ENCODE measurements at regions not wholly inside any gene's neighbourhood (a gene's known extent, or its start where the extent isn't known, plus 50 kb on each side); places are given as distances from the start of the nearest gene placed in this dataset.
A peak's percentile ranks its signal among the peaks of the same experiment; 100 is the strongest.
"Not testable (repeated sequence)": the region's sequence is repeated elsewhere in the genome, so short reads cannot be mapped to it uniquely, and the experiment has no call there.

- DNase-seq: no peak
Measured at GRCh38 chr7:125984795-125985194, 1055.2 kb upstream of the POT1 start.

- no peak for DNase-seq
Measured at GRCh38 chr7:125971656-125972055, 1042.0 kb upstream of the POT1 start.

DNA sequence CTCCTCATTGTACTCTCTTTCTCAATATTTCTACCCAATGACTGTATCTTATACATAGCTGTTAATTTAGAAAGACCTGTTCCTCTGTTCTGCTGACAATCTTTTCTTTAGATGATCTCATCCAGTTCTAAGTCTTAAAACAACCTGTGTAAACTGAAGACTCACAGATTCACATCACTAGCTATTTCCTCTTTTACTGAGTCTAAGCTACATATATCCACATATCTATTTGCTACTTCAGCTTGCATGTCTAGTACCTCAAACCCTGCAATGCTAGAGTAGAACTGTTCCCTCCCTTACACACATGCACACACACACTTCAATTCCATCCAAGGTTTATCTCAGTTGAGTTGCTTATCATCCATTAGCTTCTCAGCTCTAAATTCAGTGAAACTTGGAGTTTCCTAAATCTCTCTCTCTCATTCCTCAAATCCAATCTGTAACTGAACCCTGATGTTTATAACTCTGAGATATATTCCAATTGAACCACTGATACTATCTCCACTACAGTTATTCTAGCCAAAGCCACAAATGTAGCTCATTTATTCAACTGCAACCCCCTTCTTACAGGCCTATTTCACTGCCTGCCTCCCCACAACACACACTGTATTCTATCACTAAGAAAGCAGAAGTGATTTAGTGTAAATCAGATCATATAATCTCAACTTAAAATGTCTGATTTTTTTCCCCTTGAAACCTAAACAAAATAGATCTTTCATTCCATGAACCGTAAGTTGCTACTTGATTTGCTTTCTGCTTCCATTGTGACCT lies 1036.8 kb upstream of the POT1 start:
- no peak for DNase-seq

DNA sequence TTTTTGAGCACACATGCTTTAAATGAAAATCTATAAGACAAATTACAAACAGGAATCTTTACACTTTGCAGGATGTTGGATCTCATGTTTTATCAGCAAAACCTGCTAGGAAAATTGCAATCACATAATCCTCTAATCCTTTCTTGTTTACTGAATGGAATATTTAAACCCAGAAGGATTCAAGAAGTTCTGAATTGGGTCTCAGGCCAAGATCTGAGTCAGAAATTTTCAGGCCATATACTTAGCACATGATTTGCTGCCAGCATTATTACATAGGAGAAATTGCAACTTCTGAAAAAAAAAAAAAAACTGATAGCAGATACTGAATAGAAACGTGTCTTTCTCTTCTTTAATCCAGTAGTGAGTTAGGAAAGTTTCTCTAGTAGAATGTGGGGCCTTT lies 1005.3 kb upstream of the POT1 start:
- DNase-seq: no peak

- peak; percentile 62 for DNase-seq
Measured at GRCh38 chr7:125934539-125934938, 1004.9 kb upstream of the POT1 start.

DNA sequence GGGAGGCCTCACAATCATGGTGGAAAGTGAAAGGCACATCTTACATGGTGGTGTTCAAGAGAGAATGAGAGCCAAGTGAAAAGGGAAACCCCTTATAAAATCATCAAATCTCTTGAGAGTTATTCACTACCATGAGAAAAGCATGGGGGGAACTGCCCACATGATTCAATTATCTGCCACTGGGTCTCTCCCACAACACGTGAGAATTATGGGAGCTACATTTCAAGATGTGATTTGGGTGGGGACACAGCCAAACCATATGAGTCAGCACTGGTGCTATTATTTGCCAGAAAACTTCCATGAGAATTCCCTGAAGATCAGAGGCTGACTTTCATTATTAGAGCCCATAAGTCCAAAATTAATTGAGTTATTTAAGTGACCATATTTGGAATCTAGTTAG lies 1001.2 kb upstream of the POT1 start:
- DNase-seq: no peak

DNA sequence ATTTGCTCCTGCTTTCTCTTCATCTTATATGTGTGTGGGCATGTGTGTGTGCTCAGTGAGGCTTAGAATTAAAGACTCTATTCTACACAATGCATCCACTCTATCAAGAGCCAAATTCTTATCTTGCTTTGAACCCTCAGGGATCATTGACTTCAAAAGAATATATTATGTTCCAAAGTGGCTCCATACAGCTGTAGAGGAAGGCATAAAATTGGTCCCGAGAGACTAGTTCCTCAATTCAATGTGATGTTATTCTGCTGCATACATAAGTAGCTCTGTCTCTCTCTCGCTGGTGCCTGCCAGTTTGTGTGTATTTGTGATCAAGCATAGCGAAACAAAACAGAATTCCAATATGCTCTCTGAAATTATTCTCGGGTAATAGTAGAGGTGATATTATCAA lies 997.9 kb upstream of the POT1 start:
- no peak for DNase-seq

GRCh38 chr7:125926621-125927020 lies 997.0 kb upstream of the POT1 start:
- no peak for DNase-seq

- DNase-seq: no peak
Measured at GRCh38 chr7:125924037-125924436, 994.4 kb upstream of the POT1 start.

DNA sequence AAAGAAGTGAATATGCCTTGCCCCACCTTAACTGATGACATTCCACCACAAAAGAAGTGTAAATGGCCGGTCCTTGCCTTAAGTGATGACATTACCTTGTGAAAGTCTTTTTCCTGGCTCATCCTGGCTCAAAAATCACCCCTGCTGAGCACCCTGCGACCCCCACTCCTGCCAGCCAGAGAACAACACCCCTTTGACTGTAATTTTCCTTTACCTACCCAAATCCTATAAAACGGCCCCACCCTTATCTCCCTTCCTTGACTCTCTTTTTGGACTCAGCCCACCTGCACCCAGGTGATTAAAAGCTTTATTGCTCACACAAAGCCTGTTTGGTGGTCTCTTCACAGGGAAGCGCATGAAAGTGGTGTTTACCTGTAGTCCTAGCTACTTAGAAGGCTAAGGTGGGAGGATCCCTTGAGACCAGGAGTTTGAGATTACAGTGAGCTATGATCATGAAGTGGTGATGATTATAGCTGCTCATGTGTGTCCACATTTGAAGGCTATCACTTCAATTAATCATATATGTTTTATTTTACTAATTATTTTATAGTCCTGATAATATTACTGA lies 985.8 kb upstream of the POT1 start:
- DNase-seq: not testable (repeated sequence)

DNA sequence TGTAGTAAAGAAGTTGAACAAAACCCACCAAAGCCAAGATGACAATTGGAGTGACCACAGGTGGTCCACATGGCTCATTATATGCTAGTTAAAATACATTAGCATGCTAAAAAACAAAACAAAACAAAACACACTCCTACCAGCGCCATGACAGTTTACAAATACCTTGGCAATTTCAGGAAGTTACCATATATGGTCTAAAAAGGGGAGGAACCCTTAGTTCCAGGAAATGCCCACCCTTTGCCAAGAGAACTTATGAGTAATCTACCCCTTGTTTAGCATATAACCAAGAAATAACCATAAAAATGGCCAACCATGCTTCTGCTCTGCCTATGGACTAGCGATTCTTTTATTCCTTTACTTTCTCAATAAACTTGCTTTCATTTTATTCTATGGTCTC lies 979.1 kb upstream of the POT1 start:
- DNase-seq: no peak

GRCh38 chr7:125899577-125899976 lies 970.0 kb upstream of the POT1 start:
- no peak for DNase-seq

- DNase-seq: no peak
Measured at GRCh38 chr7:125892434-125892833, 962.8 kb upstream of the POT1 start.

DNA sequence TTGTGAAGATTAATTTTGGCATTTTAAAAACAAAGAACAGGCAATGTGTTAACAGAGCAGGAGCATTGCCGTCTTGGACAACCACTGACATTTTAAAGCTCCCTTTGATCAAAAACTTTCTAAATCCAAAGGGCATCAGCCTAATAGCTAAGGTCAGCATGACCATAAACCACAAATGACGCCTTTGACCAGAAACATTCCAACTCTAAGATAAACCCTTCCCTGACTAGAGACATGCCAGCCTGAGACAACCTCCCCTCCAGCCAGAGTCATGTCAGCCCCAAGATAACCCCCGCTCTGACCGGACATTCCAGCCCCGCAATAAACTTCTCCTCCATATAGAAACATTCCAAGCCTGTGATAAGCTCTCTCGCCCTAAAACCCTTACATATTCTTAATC lies 949.4 kb upstream of the POT1 start:
- peak; percentile 84 for DNase-seq

DNA sequence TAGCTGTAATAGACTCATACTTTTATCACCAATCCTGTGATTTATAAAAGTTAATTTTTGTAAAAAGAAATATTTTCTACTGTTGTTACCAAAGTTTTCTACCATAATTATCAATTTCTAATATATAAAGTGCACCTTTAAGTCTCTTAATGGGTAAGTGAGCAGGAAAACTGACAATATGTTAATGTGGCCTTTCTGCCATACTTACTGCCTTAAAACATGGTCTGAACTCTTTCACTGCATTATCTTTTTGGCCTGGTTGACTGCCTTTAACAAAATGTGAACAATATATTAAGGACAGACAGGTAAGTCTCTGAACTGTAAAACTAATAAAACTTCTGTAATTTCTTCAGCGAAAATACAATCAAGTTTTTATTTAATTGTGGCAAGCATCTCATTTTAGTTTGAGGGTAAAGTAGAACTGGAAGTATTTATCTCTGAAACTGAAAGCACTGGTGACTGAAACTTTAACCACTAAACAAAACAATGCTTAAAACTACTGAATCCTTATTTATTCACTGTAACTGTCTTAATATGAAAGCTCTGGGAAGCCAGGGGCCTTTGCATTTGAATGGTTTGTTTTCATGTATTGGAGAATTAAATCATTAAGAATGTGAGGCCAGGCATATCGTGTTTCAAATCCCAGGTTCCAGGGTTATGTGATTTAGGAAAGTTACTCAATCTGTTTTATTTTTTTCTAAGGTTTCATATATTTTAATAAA lies 948.8 kb upstream of the POT1 start:
- no peak for DNase-seq

DNA sequence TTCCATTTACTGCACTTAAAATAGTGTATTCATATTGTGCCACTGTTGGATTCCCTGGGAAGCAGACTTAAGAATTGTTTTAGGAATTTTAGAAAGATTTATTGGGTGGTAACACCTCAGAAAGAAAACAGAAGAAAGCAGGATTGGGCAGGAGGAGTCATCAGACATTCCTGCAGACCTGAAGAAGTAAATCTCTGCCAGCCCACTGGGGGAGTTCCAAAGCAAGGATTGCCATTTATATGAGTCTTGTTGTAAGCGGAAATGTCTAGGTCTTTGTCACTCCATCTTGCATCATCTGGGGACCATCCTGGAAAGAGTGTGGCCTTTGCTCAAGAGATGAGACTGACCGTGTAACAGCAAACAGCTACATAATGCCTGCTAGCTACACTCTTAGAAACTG lies 947.6 kb upstream of the POT1 start:
- no peak for DNase-seq

- DNase-seq: no peak
Measured at GRCh38 chr7:125876431-125876830, 946.8 kb upstream of the POT1 start.

DNA sequence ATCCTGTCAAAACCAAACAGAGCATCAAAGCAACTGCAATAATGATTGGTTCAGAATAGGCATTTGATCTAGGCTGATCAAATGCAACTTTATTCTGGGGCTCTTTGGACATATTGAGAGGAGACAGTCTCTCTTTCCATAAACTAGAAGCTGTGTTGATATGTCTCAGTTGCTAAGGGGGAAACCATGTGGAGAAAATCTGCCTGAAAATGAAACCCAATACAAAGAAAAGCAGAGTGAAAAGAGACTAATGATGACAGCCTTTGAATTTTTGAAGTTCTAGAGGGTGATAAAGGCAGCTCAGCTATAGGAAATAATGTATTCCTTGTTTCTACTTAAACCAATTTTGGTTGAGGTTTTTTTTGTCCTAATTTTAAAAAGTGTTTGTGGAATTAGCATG lies 941.8 kb upstream of the POT1 start:
- DNase-seq: no peak

- DNase-seq: no peak
Measured at GRCh38 chr7:125857606-125858005, 928.0 kb upstream of the POT1 start.

DNA sequence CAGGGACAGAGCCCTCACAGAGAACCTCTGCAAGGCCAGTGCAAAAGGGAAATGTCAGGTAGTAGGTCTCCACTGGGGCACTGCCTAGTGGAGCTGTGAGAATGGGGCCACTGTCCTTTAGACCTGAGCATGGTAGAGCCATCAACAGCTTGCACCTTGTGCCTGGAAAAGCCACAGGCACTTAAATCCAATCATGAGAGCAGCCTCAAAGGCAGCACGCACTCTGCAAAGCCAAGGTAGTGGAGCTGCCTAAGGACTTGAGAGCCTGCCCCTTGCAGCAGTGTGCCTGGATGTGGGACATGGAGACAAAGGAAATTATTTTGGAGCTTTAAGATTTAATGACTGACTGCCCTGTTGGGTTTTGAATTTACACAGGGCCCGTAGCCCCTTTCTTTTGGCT lies 918.5 kb upstream of the POT1 start:
- no peak for DNase-seq

- DNase-seq: no peak
Measured at GRCh38 chr7:125847692-125848091, 918.1 kb upstream of the POT1 start.

DNA sequence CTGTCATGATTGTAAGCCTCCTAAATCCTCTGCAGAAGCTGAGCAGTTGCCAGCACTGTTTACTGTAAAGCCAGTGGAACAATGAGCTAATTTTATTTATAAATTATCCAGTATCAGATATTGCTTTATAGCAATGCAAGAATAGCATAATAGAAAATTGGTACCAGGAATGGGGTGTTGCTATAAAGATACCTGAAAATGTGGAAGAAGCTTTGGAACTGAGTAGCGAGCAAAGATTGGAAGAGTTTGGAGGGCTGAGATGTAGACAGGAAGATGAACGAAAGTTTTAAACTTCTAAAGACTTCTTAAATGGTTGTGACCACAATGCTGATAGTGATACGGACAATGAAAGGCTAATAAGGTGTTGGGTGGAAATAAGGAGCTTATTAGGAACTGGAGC lies 917.4 kb upstream of the POT1 start:
- DNase-seq: no peak

DNA sequence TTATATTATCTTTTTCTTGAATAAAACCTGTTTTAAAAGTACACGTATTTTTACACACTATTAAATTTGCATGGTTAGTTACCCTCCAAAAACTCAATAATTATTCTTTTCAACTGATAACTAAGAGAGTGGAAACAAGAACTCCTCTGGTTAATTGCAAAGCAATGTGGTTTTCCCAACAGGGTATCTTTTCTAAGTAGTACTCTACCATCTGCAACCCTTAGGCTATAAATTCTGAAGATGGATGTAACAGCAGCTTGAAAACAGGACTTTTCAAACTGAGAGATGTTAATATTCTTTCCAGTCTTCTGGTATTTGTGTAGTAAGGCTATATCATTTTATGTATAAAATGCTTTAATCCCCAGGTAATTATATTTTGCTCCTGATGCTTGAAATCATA lies 916.1 kb upstream of the POT1 start:
- no peak for DNase-seq

DNA sequence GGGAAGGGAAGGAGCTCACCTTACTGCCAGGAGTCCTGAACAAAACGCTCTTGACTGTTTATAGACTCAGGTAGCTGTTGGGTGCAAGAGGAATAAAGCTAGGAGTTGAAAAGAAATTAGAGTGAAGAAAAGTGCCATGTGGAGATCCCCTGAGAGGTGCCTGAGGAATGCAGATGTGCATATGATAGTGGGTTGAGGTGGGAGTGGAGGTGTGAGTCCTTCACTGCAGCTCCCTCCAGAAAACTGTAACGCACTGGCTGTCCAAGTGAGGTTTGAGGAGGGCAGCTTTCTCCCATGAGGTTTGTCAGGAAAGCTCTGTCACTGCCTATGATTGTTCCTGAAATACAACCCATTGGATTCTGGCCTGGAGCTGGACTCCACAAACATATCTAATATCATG lies 904.8 kb upstream of the POT1 start:
- no peak for DNase-seq
